ENCODE measurements at regions not wholly inside any gene's neighbourhood (a gene's known extent, or its start where the extent isn't known, plus 50 kb on each side); places are given as distances from the start of the nearest gene placed in this dataset.
"Not testable (repeated sequence)": the region's sequence is repeated elsewhere in the genome, so short reads cannot be mapped to it uniquely, and the experiment has no call there.

DNA sequence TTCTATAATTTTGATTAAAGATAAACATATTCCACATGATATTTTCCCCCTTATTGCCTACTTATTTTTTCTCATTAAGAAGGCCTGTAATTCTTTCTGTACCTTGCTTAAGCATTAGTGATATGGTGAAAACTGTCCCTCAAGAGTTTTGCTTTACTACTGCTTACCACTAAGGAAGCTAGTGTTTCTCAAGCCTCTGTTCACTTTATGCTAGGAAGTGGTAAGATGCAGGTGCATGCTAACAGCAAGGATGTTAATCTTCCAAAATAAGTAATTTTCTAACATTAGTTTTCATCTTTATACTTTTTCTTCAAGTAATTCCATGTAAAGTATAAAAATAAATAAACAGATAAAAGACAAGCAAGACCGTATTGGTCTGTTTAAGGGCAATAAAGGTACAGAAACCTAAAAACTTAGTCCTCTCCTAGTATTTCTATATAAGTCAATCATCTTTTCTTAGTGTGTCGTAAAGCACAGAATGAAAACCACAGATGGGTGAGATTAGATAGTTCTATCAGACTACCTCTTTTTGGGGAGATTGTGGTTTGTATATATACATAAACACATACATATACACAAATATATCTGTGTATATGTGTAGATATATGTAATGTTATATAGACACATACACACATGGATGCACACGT is 731.0 kb upstream of the CNTN5 start:
- peaks cover 0 to 3% (median 0%) of the 10 kb centered on the region in 4 donors for H3K9me3 ChIP-seq
- TF ChIP-seq POLR2A (IDR thresholded peaks at IDR 0.05), result no peak
- TF ChIP-seq, protein P1, sequence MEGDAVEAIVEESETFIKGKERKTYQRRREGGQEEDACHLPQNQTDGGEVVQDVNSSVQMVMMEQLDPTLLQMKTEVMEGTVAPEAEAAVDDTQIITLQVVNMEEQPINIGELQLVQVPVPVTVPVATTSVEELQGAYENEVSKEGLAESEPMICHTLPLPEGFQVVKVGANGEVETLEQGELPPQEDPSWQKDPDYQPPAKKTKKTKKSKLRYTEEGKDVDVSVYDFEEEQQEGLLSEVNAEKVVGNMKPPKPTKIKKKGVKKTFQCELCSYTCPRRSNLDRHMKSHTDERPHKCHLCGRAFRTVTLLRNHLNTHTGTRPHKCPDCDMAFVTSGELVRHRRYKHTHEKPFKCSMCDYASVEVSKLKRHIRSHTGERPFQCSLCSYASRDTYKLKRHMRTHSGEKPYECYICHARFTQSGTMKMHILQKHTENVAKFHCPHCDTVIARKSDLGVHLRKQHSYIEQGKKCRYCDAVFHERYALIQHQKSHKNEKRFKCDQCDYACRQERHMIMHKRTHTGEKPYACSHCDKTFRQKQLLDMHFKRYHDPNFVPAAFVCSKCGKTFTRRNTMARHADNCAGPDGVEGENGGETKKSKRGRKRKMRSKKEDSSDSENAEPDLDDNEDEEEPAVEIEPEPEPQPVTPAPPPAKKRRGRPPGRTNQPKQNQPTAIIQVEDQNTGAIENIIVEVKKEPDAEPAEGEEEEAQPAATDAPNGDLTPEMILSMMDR (IDR thresholded peaks at IDR 0.05), result no peak
- H3K27me3 ChIP-seq, result no peaks in the 10 kb centered on the region
- H3K4me3 ChIP-seq, result no peak overlapping the region
- H3K4me1 ChIP-seq, result no peaks in the 10 kb centered on the region
- no peak for DNase-seq
- no peaks in the 10 kb centered on the region for H3K36me3 ChIP-seq
- H3K27ac ChIP-seq, result no peak overlapping the region

DNA sequence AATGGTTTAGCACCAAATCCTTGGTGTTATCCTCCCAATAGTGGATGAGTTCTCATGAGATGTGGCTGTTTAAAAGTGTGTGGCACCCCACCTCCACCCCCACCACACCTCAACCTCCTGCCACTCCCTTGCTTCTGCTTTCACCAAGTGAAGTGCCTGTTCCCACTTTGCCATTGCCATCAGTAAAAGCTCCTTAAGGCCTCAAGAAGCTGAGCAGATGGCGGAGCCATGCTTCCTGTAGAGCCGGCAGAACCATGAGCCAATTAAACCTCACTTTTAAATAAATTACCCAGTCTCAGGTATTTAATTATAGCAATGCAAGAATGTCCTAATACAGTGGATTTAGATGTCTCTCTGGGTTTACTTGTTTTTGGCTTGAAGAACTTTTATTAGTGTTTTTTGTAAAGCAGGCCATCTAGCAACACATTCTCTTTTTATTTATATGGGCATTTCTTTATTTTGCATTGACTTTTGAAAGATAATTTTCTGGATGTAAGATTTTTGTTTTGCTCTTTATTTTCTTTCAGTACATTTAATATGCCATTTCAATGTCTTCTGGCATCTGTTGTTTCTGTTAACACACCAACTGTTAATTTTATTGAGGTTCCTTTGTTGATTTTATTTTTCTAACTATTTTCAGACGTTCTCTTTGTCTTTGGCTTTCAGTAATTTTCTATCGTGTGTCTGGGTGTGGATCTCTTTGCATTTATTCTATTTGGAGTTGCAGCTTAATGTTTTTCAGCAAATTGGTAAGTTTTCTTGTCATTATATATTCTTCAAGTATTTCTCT is 724.5 kb upstream of the CNTN5 start:
- Histone ChIP-seq H3K27ac (no peak overlapping the region), H3K4me1 (no peaks in the 10 kb centered on the region), H3K9me3 (peaks cover 0 to 3% (median 0%) of the 10 kb centered on the region in 4 donors), H3K27me3 (no peaks in the 10 kb centered on the region), H3K4me3 (no peak overlapping the region), H3K36me3 (no peaks in the 10 kb centered on the region)
- DNase-seq, result no peak
- TF ChIP-seq, protein P1 (IDR thresholded peaks at IDR 0.05), result no peak
- no peak for TF ChIP-seq POLR2A (IDR thresholded peaks at IDR 0.05)

DNA sequence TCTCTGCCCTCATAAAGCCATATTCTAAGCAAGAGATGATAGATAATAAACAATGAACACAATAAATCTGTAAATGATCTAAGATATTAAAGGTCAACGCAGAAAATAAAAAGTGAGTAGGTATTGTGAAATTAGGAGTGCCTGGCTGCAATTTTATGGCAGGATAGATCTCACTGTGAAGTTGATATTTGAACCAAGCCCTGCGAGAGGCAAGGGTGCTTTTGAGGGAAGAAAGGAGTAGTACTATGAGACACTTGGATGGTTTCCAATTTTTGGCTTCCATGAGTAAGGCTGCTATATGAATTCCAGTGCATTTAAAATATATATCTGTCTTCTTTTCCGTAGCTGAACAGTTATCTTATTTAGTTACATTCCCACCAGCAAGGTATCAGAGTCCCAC is 720.0 kb upstream of the CNTN5 start:
- Histone ChIP-seq H3K4me3 (no peak overlapping the region), H3K4me1 (no peaks in the 10 kb centered on the region), H3K27ac (no peak overlapping the region), H3K27me3 (no peaks in the 10 kb centered on the region), H3K9me3 (no peaks in the 10 kb centered on the region), H3K36me3 (no peaks in the 10 kb centered on the region)
- TF ChIP-seq, protein P1 (IDR thresholded peaks at IDR 0.05), result no peak
- TF ChIP-seq POLR2A (IDR thresholded peaks at IDR 0.05), result no peak
- no peak for DNase-seq

DNA sequence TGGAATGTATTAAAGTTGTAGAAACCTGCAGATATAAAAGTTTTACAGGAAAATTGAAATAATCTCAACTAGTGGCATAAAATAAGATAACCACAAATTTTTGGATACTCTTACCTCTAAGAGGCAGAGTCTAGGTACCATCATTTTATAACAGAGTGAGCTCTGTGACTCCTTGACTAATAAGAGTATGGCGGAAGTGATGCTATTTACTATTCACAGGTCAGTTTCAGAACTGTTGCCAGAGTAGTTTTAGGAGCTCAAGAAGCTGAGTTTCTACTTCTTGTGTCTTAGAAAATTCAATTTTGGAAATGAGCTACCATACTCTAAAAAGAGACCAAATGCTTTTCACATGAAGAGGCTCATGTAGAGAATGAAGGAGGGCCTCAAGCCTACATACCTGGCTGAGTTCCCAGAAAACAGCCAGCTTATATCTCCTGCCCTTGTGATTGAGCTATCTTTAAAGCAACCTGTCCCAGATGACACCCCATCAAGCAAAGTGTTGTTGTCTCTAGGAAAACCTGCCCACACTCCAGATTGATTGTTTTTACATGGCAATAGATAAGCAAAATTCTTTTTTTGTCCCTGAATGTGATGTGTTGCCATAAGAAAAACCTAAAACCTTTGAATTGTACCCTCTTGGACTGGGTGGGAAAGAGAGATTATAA is 712.8 kb upstream of the CNTN5 start:
- Histone ChIP-seq H3K36me3 (no peaks in the 10 kb centered on the region), H3K9me3 (no peaks in the 10 kb centered on the region), H3K27me3 (no peaks in the 10 kb centered on the region), H3K27ac (no peak overlapping the region), H3K4me1 (no peaks in the 10 kb centered on the region), H3K4me3 (no peak overlapping the region)
- no peak for TF ChIP-seq POLR2A (IDR thresholded peaks at IDR 0.05)
- TF ChIP-seq, protein P1 (IDR thresholded peaks at IDR 0.05), result no peak
- DNase-seq, result no peak

DNA sequence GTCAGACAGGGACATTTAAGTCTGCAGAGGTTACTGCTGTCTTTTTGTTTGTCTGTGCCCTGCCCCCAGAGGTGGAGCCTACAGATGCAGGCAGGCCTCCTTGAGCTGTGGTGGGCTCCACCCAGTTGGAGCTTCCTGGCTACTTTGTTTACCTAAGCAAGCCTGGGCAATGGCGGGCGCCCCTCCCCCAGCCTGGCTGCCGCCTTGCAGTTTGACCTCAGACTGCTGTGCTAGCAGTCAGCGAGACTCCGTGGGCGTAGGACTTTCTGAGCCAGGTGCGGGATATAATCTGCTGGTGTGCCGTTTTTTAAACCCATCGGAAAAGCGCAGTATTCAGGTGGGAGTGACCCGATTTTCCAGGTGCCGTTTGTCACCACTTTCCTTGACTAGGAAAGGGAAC is 690.4 kb upstream of the CNTN5 start:
- H3K36me3 ChIP-seq, H3K4me3 ChIP-seq, H3K27me3 ChIP-seq, H3K4me1 ChIP-seq, DNase-seq, H3K27ac ChIP-seq, H3K9me3 ChIP-seq: not testable (repeated sequence)

DNA sequence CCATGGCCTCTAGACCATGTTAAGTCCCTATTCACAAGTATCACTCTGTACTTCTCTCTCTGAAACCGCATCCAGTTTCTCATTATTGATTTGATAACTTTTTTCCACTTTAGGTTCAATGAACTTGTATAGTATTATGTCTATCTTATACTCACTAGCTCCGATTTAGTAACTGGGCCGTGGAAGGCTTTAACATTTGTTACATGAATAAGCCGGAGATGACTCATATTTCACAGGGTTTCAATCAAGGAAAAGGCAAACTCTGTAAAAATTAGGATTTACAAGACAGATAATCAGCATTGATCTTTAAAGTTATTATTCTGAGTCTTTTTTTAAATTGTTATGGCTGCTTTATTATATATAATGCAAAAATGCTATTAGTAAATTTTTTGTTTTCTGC is 662.2 kb upstream of the CNTN5 start:
- no peaks in the 10 kb centered on the region for H3K36me3 ChIP-seq
- H3K4me1 ChIP-seq, result no peaks in the 10 kb centered on the region
- H3K4me3 ChIP-seq, result no peak overlapping the region
- TF ChIP-seq, protein P1 (IDR thresholded peaks at IDR 0.05), result no peak
- TF ChIP-seq POLR2A (IDR thresholded peaks at IDR 0.05), result no peak
- H3K27ac ChIP-seq, result no peak overlapping the region
- DNase-seq, result no peak
- no peaks in the 10 kb centered on the region for H3K27me3 ChIP-seq
- H3K9me3 ChIP-seq, result no peaks in the 10 kb centered on the region

Data from Peyer's patch (tissue), 4 donors.